SU-DHL-6 (cell line): ENCODE measurements at regions not wholly inside any gene's neighbourhood (a gene's known extent, or its start where the extent isn't known, plus 50 kb on each side); places are given as distances from the start of the nearest gene placed in this dataset.

Experiments
- H2AFZ ChIP-seq: fragments of 200-600 bp; sonication (generic); 2 replicates; pipeline ENCODE4 v1.6.1; 2014; ENCODE audit warnings: low read depth, mild to moderate bottlenecking, moderate library complexity, mixed read lengths, antibody characterized with exemption, low read length; ENCODE audit not compliant: severe bottlenecking
- H3F3A ChIP-seq: fragments of 200-600 bp; shearing (Covaris generic); 2 replicates; pipeline ENCODE4 v1.6.0; 2016; ENCODE audit warnings: antibody characterized with exemption, mild to moderate bottlenecking; ENCODE audit not compliant: insufficient read depth
- H3K27ac ChIP-seq: fragments of 200-600 bp; sonication (generic); 2 replicates; pipeline ENCODE4 v1.5.1; 2016; ENCODE audit warnings: low read depth, mild to moderate bottlenecking, low read length, moderate library complexity, mixed read lengths
- H3K27me3 ChIP-seq: fragments of 200-600 bp; sonication (generic), shearing (Covaris generic); 2 replicates; pipeline ENCODE4 v1.6.0; 2014; ENCODE audit warnings: mild to moderate bottlenecking, low read length
- H3K36me3 ChIP-seq: fragments of 200-600 bp; sonication (generic); 2 replicates; pipeline ENCODE4 v1.6.1; 2014; ENCODE audit warnings: mild to moderate bottlenecking, low read length, mixed read lengths
- H3K4me2 ChIP-seq: fragments of 300-600, 200-600 bp; shearing (Covaris generic), sonication (generic); 2 replicates; pipeline ENCODE4 v1.6.0; 2014; ENCODE audit warnings: low read length, low read depth, mild to moderate bottlenecking; ENCODE audit not compliant: poor library complexity, severe bottlenecking
- H3K4me3 ChIP-seq: fragments of 200-600 bp; sonication (generic); 2 replicates; pipeline ENCODE4 v1.5.1; 2014; ENCODE audit warnings: antibody characterized with exemption, low read length, mild to moderate bottlenecking, mixed read lengths; ENCODE audit not compliant: insufficient read depth, poor library complexity, severe bottlenecking
- H3K79me2 ChIP-seq: fragments of 200-600 bp; sonication (generic); 2 replicates; pipeline ENCODE4 v1.6.1; 2014; ENCODE audit warnings: mild to moderate bottlenecking, low read length, moderate library complexity; ENCODE audit not compliant: insufficient read depth
- H3K9ac ChIP-seq: fragments of 200-600 bp; sonication (generic); 2 replicates; pipeline ENCODE4 v1.7.0; 2014; ENCODE audit warnings: mild to moderate bottlenecking, low read length
- H3K9me2 ChIP-seq: fragments of 200-600 bp; sonication (generic); replicated peaks from 2 replicates; pipeline ENCODE4 v1.6.1; 2014; ENCODE audit warnings: low read length; ENCODE audit not compliant: insufficient read depth
- H3K9me3 ChIP-seq: fragments of 200-600 bp; sonication (generic); 2 replicates; pipeline ENCODE4 v1.6.1; 2014; ENCODE audit warnings: low read length, mixed read lengths; ENCODE audit not compliant: insufficient read depth
- H4K20me1 ChIP-seq: fragments of 200-600 bp; sonication (generic); 2 replicates; pipeline ENCODE4 v1.6.1; 2014; ENCODE audit warnings: low read depth, mild to moderate bottlenecking, antibody characterized with exemption, low read length, moderate library complexity, mixed read lengths
- EZH2phosphoT487 ChIP-seq: fragments of 200-600 bp; sonication (generic), shearing (Covaris generic); conservative IDR thresholded peaks from 2 replicates; pipeline ENCODE4 v1.6.1; 2018; ENCODE audit warnings: mild to moderate bottlenecking, antibody characterized with exemption, low read length, moderate library complexity, mixed read lengths
- TF ChIP-seq, protein P1 (sequence below): fragments of 200-600 bp; sonication (generic); IDR thresholded peaks from one replicate; pipeline ENCODE4 v1.5.1; 2017; ENCODE audit warnings: antibody characterized with exemption, mild to moderate bottlenecking, low read length, moderate library complexity; ENCODE audit not compliant: insufficient read depth, poor library complexity, severe bottlenecking

DNA sequence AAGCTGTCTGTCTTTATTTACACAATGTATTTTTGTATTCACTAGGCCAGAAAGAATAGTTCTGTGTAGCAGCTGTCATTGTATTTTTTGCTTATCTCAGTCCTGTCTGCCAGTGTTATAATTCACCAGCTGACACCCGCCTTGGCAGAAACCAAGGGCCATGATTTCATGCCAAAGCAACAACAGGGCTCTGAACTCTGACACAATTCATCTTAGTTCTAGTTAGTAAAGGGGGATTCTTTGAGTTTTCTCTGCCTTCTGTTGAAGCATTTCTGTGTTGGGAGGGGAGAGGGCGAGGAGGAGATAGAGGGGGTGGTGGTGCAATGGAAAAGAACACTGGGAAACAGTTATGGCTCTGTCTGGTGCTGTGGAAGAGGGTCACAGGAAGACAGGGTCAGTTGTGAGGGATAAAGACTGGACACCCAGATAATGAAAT is 684.6 kb upstream of the MARCKS start:
- Histone ChIP-seq H3F3A (no peaks in the 10 kb centered on the region), H3K36me3 (no peaks in the 10 kb centered on the region), H3K4me2 (no peak overlapping the region), H3K9me2 (no peaks in the 10 kb centered on the region), H3K27me3 (no peaks in the 10 kb centered on the region), H2AFZ (no peak overlapping the region), H3K9ac (no peak overlapping the region), H3K79me2 (no peaks in the 10 kb centered on the region), H3K4me3 (no peak overlapping the region), H4K20me1 (no peaks in the 10 kb centered on the region), H3K9me3 (no peaks in the 10 kb centered on the region), H3K27ac (no peak overlapping the region)
- no peak for TF ChIP-seq EZH2phosphoT487
- TF ChIP-seq, protein P1, sequence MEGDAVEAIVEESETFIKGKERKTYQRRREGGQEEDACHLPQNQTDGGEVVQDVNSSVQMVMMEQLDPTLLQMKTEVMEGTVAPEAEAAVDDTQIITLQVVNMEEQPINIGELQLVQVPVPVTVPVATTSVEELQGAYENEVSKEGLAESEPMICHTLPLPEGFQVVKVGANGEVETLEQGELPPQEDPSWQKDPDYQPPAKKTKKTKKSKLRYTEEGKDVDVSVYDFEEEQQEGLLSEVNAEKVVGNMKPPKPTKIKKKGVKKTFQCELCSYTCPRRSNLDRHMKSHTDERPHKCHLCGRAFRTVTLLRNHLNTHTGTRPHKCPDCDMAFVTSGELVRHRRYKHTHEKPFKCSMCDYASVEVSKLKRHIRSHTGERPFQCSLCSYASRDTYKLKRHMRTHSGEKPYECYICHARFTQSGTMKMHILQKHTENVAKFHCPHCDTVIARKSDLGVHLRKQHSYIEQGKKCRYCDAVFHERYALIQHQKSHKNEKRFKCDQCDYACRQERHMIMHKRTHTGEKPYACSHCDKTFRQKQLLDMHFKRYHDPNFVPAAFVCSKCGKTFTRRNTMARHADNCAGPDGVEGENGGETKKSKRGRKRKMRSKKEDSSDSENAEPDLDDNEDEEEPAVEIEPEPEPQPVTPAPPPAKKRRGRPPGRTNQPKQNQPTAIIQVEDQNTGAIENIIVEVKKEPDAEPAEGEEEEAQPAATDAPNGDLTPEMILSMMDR: no peak

DNA sequence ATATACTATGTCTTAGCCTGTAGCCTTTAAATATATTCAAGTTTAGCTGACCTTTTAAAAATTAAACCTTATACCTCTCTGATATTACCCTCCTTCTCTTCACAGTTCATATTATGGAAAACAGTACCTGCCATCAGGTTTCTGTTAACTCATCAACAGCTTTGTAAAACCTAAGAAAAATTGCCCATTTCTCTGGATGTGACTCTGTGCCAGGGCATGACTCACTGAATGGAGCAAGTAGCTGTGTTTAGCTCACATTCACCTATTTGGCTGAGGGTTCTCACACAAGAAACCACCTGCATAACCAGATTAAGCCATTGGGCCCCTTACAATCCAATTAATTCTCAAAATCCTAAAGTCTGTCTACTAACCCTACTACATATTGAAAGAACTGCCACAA is 678.8 kb upstream of the MARCKS start:
- H3K27ac ChIP-seq: no peak overlapping the region
- no peaks in the 10 kb centered on the region for H3F3A ChIP-seq
- no peak overlapping the region for H3K9ac ChIP-seq
- no peak overlapping the region for H3K4me2 ChIP-seq
- H3K9me2 ChIP-seq: no peaks in the 10 kb centered on the region
- H3K79me2 ChIP-seq: no peaks in the 10 kb centered on the region
- no peaks in the 10 kb centered on the region for H4K20me1 ChIP-seq
- no peaks in the 10 kb centered on the region for H3K36me3 ChIP-seq
- no peaks in the 10 kb centered on the region for H3K9me3 ChIP-seq
- no peak overlapping the region for H3K4me3 ChIP-seq
- H2AFZ ChIP-seq: no peak overlapping the region
- TF ChIP-seq EZH2phosphoT487: no peak
- TF ChIP-seq, protein P1: no peak
- no peaks in the 10 kb centered on the region for H3K27me3 ChIP-seq

DNA sequence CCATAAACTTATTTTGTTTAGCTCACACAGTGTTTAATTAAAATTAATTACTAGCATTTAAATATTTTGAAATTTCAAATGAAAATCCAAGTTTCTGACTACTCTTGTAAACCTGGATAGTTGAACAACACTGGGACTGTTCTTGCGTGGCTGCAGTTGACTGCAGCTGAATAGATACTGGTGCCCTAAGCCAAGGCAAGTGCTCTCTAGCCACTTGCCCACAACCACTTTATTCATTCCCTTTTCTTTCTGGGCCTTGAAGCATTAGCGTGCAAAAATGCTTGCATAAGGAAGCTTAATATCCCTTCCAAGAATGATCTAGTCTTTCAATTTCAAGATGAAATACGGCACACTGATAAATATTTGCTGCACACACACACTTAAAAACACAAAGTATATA is 676.0 kb upstream of the MARCKS start:
- no peaks in the 10 kb centered on the region for H4K20me1 ChIP-seq
- no peak for TF ChIP-seq EZH2phosphoT487
- TF ChIP-seq, protein P1: no peak
- no peaks in the 10 kb centered on the region for H3K9me3 ChIP-seq
- no peak overlapping the region for H3K27ac ChIP-seq
- H3K4me3 ChIP-seq: no peak overlapping the region
- no peak overlapping the region for H3K4me2 ChIP-seq
- H3F3A ChIP-seq: no peaks in the 10 kb centered on the region
- no peak overlapping the region for H2AFZ ChIP-seq
- H3K36me3 ChIP-seq: no peaks in the 10 kb centered on the region
- H3K79me2 ChIP-seq: no peaks in the 10 kb centered on the region
- no peaks in the 10 kb centered on the region for H3K27me3 ChIP-seq
- H3K9me2 ChIP-seq: no peaks in the 10 kb centered on the region
- H3K9ac ChIP-seq: no peak overlapping the region
